ENCODE measurements at regions not wholly inside any gene's neighbourhood (a gene's known extent, or its start where the extent isn't known, plus 50 kb on each side); places are given as distances from the start of the nearest gene placed in this dataset.

GRCh38 chr4:125547836-125548235, 233.1 kb downstream of the FAT4 start:
- Histone ChIP-seq H3K4me3 (ENCODE audit: low read length) (no peak overlapping the region), H3K36me3 (replicated peaks; ENCODE audit: low read depth, low read length) (no peaks in the 10 kb centered on the region), H3K4me2 (ENCODE audit: low read length) (no peak overlapping the region), H2AFZ (ENCODE audit: low read depth, low read length) (no peak overlapping the region), H3K27me3 (ENCODE audit: low read depth, low read length) (no peaks in the 10 kb centered on the region), H3K79me2 (ENCODE audit: low read length) (no peaks in the 10 kb centered on the region), H3K4me1 (ENCODE audit: low read length) (no peaks in the 10 kb centered on the region), H3K9ac (ENCODE audit: low read length) (no peak overlapping the region), H4K20me1 (ENCODE audit: insufficient read depth, low read length) (no peaks in the 10 kb centered on the region), H3K9me3 (ENCODE audit: insufficient read depth, low read length) (no peaks in the 10 kb centered on the region), H3K27ac (ENCODE audit: low read length) (no peak overlapping the region)
- TF ChIP-seq EZH2phosphoT487 (IDR thresholded peaks at IDR 0.05; ENCODE audit: low read depth), result no peak
- no peak for TF ChIP-seq CTCF (IDR thresholded peaks at IDR 0.05; ENCODE audit: low read depth, low read length)

- H3K4me2 ChIP-seq (ENCODE audit: low read length), result no peak overlapping the region
- H3K36me3 ChIP-seq (replicated peaks; ENCODE audit: low read depth, low read length), result no peaks in the 10 kb centered on the region
- H4K20me1 ChIP-seq (ENCODE audit: insufficient read depth, low read length), result no peaks in the 10 kb centered on the region
- H3K4me1 ChIP-seq (ENCODE audit: low read length), result no peaks in the 10 kb centered on the region
- H3K4me3 ChIP-seq (ENCODE audit: low read length), result no peak overlapping the region
- H3K9ac ChIP-seq (ENCODE audit: low read length), result no peak overlapping the region
- H2AFZ ChIP-seq (ENCODE audit: low read depth, low read length), result no peak overlapping the region
- H3K79me2 ChIP-seq (ENCODE audit: low read length), result no peaks in the 10 kb centered on the region
- no peak for TF ChIP-seq EZH2phosphoT487 (IDR thresholded peaks at IDR 0.05; ENCODE audit: low read depth)
- no peak for TF ChIP-seq CTCF (IDR thresholded peaks at IDR 0.05; ENCODE audit: low read depth, low read length)
- H3K27me3 ChIP-seq (ENCODE audit: low read depth, low read length), result no peaks in the 10 kb centered on the region
- H3K9me3 ChIP-seq (ENCODE audit: insufficient read depth, low read length), result no peaks in the 10 kb centered on the region
- H3K27ac ChIP-seq (ENCODE audit: low read length), result no peak overlapping the region
Measured at GRCh38 chr4:125550769-125551168, 236.0 kb downstream of the FAT4 start.

- Histone ChIP-seq H3K9me3 (ENCODE audit: insufficient read depth, low read length) (no peaks in the 10 kb centered on the region), H3K4me2 (ENCODE audit: low read length) (no peak overlapping the region), H3K79me2 (ENCODE audit: low read length) (no peaks in the 10 kb centered on the region), H4K20me1 (ENCODE audit: insufficient read depth, low read length) (no peaks in the 10 kb centered on the region), H3K9ac (ENCODE audit: low read length) (no peak overlapping the region), H3K4me3 (ENCODE audit: low read length) (no peak overlapping the region), H3K27ac (ENCODE audit: low read length) (no peak overlapping the region), H3K27me3 (ENCODE audit: low read depth, low read length) (no peaks in the 10 kb centered on the region), H2AFZ (ENCODE audit: low read depth, low read length) (no peak overlapping the region), H3K4me1 (ENCODE audit: low read length) (no peaks in the 10 kb centered on the region), H3K36me3 (replicated peaks; ENCODE audit: low read depth, low read length) (no peaks in the 10 kb centered on the region)
- TF ChIP-seq CTCF (IDR thresholded peaks at IDR 0.05; ENCODE audit: low read depth, low read length) (no peak), EZH2phosphoT487 (IDR thresholded peaks at IDR 0.05; ENCODE audit: low read depth) (no peak)
Measured at GRCh38 chr4:125551466-125551865, 236.7 kb downstream of the FAT4 start.

- H3K79me2 ChIP-seq (ENCODE audit: low read length), result no peaks in the 10 kb centered on the region
- H3K36me3 ChIP-seq (replicated peaks; ENCODE audit: low read depth, low read length), result no peaks in the 10 kb centered on the region
- TF ChIP-seq CTCF (IDR thresholded peaks at IDR 0.05; ENCODE audit: low read depth, low read length) (no peak), EZH2phosphoT487 (IDR thresholded peaks at IDR 0.05; ENCODE audit: low read depth) (no peak)
- no peak overlapping the region for H3K27ac ChIP-seq (ENCODE audit: low read length)
- no peak overlapping the region for H3K4me2 ChIP-seq (ENCODE audit: low read length)
- H3K9ac ChIP-seq (ENCODE audit: low read length), result no peak overlapping the region
- H3K9me3 ChIP-seq (ENCODE audit: insufficient read depth, low read length), result no peaks in the 10 kb centered on the region
- no peak overlapping the region for H2AFZ ChIP-seq (ENCODE audit: low read depth, low read length)
- no peak overlapping the region for H3K4me3 ChIP-seq (ENCODE audit: low read length)
- no peaks in the 10 kb centered on the region for H4K20me1 ChIP-seq (ENCODE audit: insufficient read depth, low read length)
- H3K4me1 ChIP-seq (ENCODE audit: low read length), result no peaks in the 10 kb centered on the region
- H3K27me3 ChIP-seq (ENCODE audit: low read depth, low read length), result no peaks in the 10 kb centered on the region
Measured at GRCh38 chr4:125551967-125552366, 237.2 kb downstream of the FAT4 start.
